GM13976 (cell line): ENCODE measurements at regions not wholly inside any gene's neighbourhood (a gene's known extent, or its start where the extent isn't known, plus 50 kb on each side); places are given as distances from the start of the nearest gene placed in this dataset.

ENCODE experiments used
- DNase-seq: peaks from one replicate; pipeline ENCODE4 v3.0.0; 2012; ENCODE audit warnings: low spot score
- in situ Hi-C: fragments of 300-500 bp; cut with MboI; formaldehyde crosslinking; loops from one replicate; pipeline ENCODE4 v1.12.0; 2022; ENCODE audit warnings: low sequenced_read_pairs, mixed read lengths, inconsistent platforms; ENCODE audit not compliant: unreplicated experiment
- TF ChIP-seq, protein P1 (sequence below): IDR thresholded peaks from 2 replicates; pipeline ENCODE4 v1.5.1; 2012; ENCODE audit warnings: borderline replicate concordance, mild to moderate bottlenecking; ENCODE audit not compliant: insufficient read depth; ENCODE audit errors: extremely low read depth, missing control alignments, control extremely low read depth

DNA sequence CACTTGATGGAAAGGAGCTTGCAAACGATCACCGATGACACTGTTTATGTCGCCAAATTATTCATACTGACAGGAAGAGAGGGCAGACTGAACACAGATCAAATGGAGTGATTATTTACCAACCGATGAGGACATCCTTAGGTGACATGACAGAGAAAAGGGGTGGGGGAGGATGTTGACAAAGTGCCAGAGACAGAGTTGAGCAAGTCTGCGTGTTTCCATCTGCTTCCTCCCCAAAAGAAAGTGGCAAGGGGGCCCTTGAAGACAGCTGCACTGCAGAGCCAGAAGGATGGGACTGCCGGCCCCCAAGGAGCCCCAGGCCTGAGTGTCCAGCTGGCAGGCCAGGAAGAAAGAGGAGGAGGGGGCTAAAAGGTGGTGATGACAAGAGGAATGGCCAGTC, 191.0 kb upstream of the RPL38 start:
- in situ Hi-C loops: no loop called here
- no peak for DNase-seq
- TF ChIP-seq, protein P1, sequence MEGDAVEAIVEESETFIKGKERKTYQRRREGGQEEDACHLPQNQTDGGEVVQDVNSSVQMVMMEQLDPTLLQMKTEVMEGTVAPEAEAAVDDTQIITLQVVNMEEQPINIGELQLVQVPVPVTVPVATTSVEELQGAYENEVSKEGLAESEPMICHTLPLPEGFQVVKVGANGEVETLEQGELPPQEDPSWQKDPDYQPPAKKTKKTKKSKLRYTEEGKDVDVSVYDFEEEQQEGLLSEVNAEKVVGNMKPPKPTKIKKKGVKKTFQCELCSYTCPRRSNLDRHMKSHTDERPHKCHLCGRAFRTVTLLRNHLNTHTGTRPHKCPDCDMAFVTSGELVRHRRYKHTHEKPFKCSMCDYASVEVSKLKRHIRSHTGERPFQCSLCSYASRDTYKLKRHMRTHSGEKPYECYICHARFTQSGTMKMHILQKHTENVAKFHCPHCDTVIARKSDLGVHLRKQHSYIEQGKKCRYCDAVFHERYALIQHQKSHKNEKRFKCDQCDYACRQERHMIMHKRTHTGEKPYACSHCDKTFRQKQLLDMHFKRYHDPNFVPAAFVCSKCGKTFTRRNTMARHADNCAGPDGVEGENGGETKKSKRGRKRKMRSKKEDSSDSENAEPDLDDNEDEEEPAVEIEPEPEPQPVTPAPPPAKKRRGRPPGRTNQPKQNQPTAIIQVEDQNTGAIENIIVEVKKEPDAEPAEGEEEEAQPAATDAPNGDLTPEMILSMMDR: no peak

- no peak for DNase-seq
- TF ChIP-seq, protein P1: no peak
- in situ Hi-C loops: no loop called here
Measured at GRCh38 chr17:74015316-74015715, 188.2 kb upstream of the RPL38 start.

GRCh38 chr17:74015990-74016389, 187.5 kb upstream of the RPL38 start:
- no peak for DNase-seq
- TF ChIP-seq, protein P1: no peak
- in situ Hi-C loops: no loop called here

- DNase-seq: no peak
- in situ Hi-C loops: no loop called here
- TF ChIP-seq, protein P1: no peak
Measured at GRCh38 chr17:74016461-74016860, 187.0 kb upstream of the RPL38 start.

DNA sequence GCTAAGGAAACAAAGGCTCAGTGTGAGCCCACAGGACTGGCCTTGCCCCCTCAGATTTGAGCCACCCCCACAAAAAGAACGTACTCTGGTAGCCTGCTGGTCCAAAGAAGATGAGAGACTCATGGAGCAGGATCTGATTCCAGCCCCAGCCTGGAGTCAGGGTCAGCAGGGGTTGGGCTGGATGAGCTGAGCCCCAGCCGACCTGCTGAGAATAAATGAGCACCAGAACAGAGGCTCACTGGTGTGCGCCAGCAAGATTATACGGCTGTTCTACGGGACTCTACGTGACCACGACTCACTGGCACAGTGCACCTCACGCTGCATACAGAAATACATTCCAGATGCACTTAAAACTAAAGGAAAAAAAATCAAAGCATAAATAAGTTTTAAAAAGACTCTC, 186.0 kb upstream of the RPL38 start:
- TF ChIP-seq, protein P1: no peak
- no peak for DNase-seq
- in situ Hi-C loops: no loop called here

DNA sequence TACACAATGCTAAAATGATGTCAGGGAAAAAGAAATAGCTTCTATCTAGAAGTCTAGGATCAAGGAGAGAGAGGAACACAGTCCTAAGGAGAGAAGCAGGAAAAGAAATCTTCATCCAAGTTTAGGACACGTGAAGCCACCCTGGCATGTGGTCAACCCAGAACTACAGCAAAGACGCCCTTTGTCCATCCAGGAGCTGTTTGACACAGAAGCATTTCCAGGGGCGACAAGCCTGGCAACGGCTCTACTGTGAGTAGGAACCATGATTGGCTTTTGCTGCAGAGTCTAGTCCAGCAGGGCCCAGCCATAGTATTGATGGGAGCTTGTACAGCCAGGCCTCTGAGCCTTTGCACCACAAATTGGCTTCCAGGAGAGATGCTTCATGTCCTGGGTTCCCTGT, 185.4 kb upstream of the RPL38 start:
- in situ Hi-C loops: no loop called here
- TF ChIP-seq, protein P1: no peak
- DNase-seq: no peak

DNA sequence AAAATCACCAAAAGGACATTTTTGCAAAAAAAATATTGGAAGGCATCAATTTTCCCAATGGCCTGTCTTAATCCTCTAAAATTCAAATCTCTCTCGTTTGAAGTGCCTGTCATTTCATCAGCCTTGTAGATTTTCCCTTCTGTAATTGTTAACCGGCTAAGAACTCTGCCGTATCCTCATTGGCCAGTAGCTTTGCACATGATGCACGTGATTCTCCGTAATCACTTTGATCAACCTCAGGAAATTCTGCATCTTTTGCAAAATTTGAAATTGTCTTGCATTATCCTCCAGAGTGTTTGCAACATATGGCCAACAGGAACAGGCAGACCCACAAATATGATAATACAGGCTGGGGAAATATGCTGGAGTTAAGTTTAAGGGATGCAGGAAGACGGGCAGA, 184.2 kb upstream of the RPL38 start:
- TF ChIP-seq, protein P1: no peak
- in situ Hi-C loops: no loop called here
- DNase-seq: no peak
